Tongue (tissue), 1 donor: ENCODE measurements at regions not wholly inside any gene's neighbourhood (a gene's known extent, or its start where the extent isn't known, plus 50 kb on each side); places are given as distances from the start of the nearest gene placed in this dataset.
A peak's percentile ranks its signal among the peaks of the same experiment; 100 is the strongest.
"Not testable (repeated sequence)": the region's sequence is repeated elsewhere in the genome, so short reads cannot be mapped to it uniquely, and the experiment has no call there.

Experiments used
- DNase-seq: peaks from one replicate; pipeline ENCODE4 v3.0.0-alpha.2; 2015

GRCh38 chr7:119720541-119720940 is 552.4 kb upstream of the KCND2 start:
- DNase-seq: peak; percentile 7

GRCh38 chr7:119724041-119724792 is 548.8 kb upstream of the KCND2 start:
- no peak for DNase-seq

GRCh38 chr7:119733127-119733879 is 539.7 kb upstream of the KCND2 start:
- peak; percentile 25 for DNase-seq

GRCh38 chr7:119737390-119737789 is 535.6 kb upstream of the KCND2 start:
- no peak for DNase-seq

- DNase-seq: not testable (repeated sequence)
These were observed 527.7 kb upstream of the KCND2 start for GRCh38 chr7:119745280-119745679.

GRCh38 chr7:119748251-119748860 is 524.6 kb upstream of the KCND2 start:
- DNase-seq: no peak

GRCh38 chr7:119748991-119749390 is 524.0 kb upstream of the KCND2 start:
- no peak for DNase-seq

- DNase-seq: no peak
These were observed 516.3 kb upstream of the KCND2 start for GRCh38 chr7:119756687-119757086.

GRCh38 chr7:119758254-119758653 is 514.7 kb upstream of the KCND2 start:
- no peak for DNase-seq

- no peak for DNase-seq
These were observed 511.2 kb upstream of the KCND2 start for GRCh38 chr7:119761776-119762175.

GRCh38 chr7:119782286-119782685 is 490.7 kb upstream of the KCND2 start:
- DNase-seq: no peak

- peak; percentile 49 for DNase-seq
These were observed 489.2 kb upstream of the KCND2 start for GRCh38 chr7:119783799-119784198.

- DNase-seq: no peak
These were observed 470.8 kb upstream of the KCND2 start for GRCh38 chr7:119802147-119802546.

- DNase-seq: no peak
These were observed 447.8 kb upstream of the KCND2 start for GRCh38 chr7:119825091-119825655.

GRCh38 chr7:119826547-119826946 is 446.4 kb upstream of the KCND2 start:
- no peak for DNase-seq

GRCh38 chr7:119838444-119838843 is 434.5 kb upstream of the KCND2 start:
- no peak for DNase-seq

- DNase-seq: no peak
These were observed 430.6 kb upstream of the KCND2 start for GRCh38 chr7:119842337-119842736.

GRCh38 chr7:119842786-119843185 is 430.2 kb upstream of the KCND2 start:
- DNase-seq: no peak

- DNase-seq: no peak
These were observed 411.6 kb upstream of the KCND2 start for GRCh38 chr7:119861385-119861784.

- no peak for DNase-seq
These were observed 404.6 kb upstream of the KCND2 start for GRCh38 chr7:119868387-119868786.

- no peak for DNase-seq
These were observed 393.1 kb upstream of the KCND2 start for GRCh38 chr7:119879835-119880234.

GRCh38 chr7:119886007-119886406 is 387.0 kb upstream of the KCND2 start:
- no peak for DNase-seq

GRCh38 chr7:119886525-119886924 is 386.4 kb upstream of the KCND2 start:
- not testable (repeated sequence) for DNase-seq
